ENCODE measurements at regions not wholly inside any gene's neighbourhood (a gene's known extent, or its start where the extent isn't known, plus 50 kb on each side); places are given as distances from the start of the nearest gene placed in this dataset.

GRCh38 chr9:129471201-129472019 is 149.5 kb downstream of the C9orf50 start:
- DNase-seq, result no peak

GRCh38 chr9:129469988-129470316 is 150.9 kb downstream of the C9orf50 start:
- no peak for DNase-seq

GRCh38 chr9:129469188-129469987 is 151.5 kb downstream of the C9orf50 start:
- DNase-seq, result no peak

- no peak for DNase-seq
Observed at GRCh38 chr9:129467739-129468666, 152.9 kb downstream of the C9orf50 start.

- DNase-seq, result no peak
Observed at GRCh38 chr9:129467004-129467588, 153.8 kb downstream of the C9orf50 start.

- DNase-seq, result no peak
Observed at GRCh38 chr9:129465834-129466535, 154.9 kb downstream of the C9orf50 start.

- no peak for DNase-seq
Observed at GRCh38 chr9:129464972-129465833, 155.7 kb downstream of the C9orf50 start.

- DNase-seq, result no peak
Observed at GRCh38 chr9:129463994-129464393, 156.9 kb downstream of the C9orf50 start.

GRCh38 chr9:129463477-129463876 is 157.4 kb downstream of the C9orf50 start:
- DNase-seq, result no peak

GRCh38 chr9:129462360-129462759 is 158.5 kb downstream of the C9orf50 start:
- DNase-seq, result no peak

GRCh38 chr9:129460323-129461261 is 160.3 kb downstream of the C9orf50 start:
- peak; percentile 72 to 90 (median 80) for DNase-seq

- peak in 1 of 5 donors; percentile 14 for DNase-seq
Observed at GRCh38 chr9:129459547-129460322, 161.2 kb downstream of the C9orf50 start.

GRCh38 chr9:129458663-129459546 is 162.0 kb downstream of the C9orf50 start:
- peak in 2 of 5 donors; percentile 13 to 34 for DNase-seq

GRCh38 chr9:129458155-129458661 is 162.7 kb downstream of the C9orf50 start:
- DNase-seq, result peak in 4 of 5 donors; percentile 36 to 78 (median 42)

- DNase-seq, result no peak
Observed at GRCh38 chr9:129457325-129457779, 163.5 kb downstream of the C9orf50 start.

- DNase-seq, result no peak
Observed at GRCh38 chr9:129456549-129457324, 164.2 kb downstream of the C9orf50 start.

Measured in T-helper 1 cell (primary cell).